Activated T-helper 17 cell treated with anti-CD3 and anti-CD28 coated beads, Interleukin-2, amount 50 U/mL, for 72 hours (primary cell): ENCODE measurements at regions not wholly inside any gene's neighbourhood (a gene's known extent, or its start where the extent isn't known, plus 50 kb on each side); places are given as distances from the start of the nearest gene placed in this dataset.

Experiments
- ATAC-seq: fragments of 150-1000 bp; cut with Tn5 transposase; replicated peaks from 2 replicates; pipeline ENCODE4 v1.10.0; 2021; ENCODE audit warnings: mild to moderate bottlenecking, moderate library complexity
- H3K27ac Mint-ChIP-seq: one replicate; pipeline ENCODE4 v1.8.0; 2022; ENCODE audit warnings: mixed read lengths
- H3K27me3 Mint-ChIP-seq: one replicate; pipeline ENCODE4 v1.8.0; 2022; ENCODE audit warnings: mixed read lengths
- H3K36me3 Mint-ChIP-seq: one replicate; pipeline ENCODE4 v1.8.0; 2022; ENCODE audit warnings: low read depth, mild to moderate bottlenecking, mixed read lengths
- H3K4me1 Mint-ChIP-seq: one replicate; pipeline ENCODE4 v1.8.0; 2022; ENCODE audit warnings: mixed read lengths
- H3K4me3 Mint-ChIP-seq: one replicate; pipeline ENCODE4 v1.8.0; 2022; ENCODE audit warnings: mild to moderate bottlenecking, mixed read lengths
- H3K9me3 Mint-ChIP-seq: one replicate; pipeline ENCODE4 v1.8.0; 2022; ENCODE audit warnings: mixed read lengths

- Mint-ChIP-seq H3K9me3 (peaks cover 5% of the 10 kb centered on the region), H3K27me3 (peaks cover 12% of the 10 kb centered on the region), H3K4me3 (no peak overlapping the region), H3K4me1 (no peaks in the 10 kb centered on the region), H3K36me3 (no peaks in the 10 kb centered on the region), H3K27ac (no peak overlapping the region)
- ATAC-seq, result no peak
Observed at GRCh38 chr9:109549386-109549785, 51.3 kb upstream of the PTPN3 start.

- H3K36me3 Mint-ChIP-seq, result no peaks in the 10 kb centered on the region
- H3K4me3 Mint-ChIP-seq, result no peak overlapping the region
- H3K27me3 Mint-ChIP-seq, result peaks cover 17% of the 10 kb centered on the region
- no peaks in the 10 kb centered on the region for H3K4me1 Mint-ChIP-seq
- H3K9me3 Mint-ChIP-seq, result peaks cover 5% of the 10 kb centered on the region
- no peak for ATAC-seq
- no peak overlapping the region for H3K27ac Mint-ChIP-seq
Observed at GRCh38 chr9:109551651-109552050, 53.5 kb upstream of the PTPN3 start.

- Mint-ChIP-seq H3K27me3 (peaks cover 17% of the 10 kb centered on the region), H3K9me3 (no peaks in the 10 kb centered on the region), H3K36me3 (no peaks in the 10 kb centered on the region), H3K4me3 (no peak overlapping the region), H3K4me1 (no peaks in the 10 kb centered on the region), H3K27ac (no peak overlapping the region)
- ATAC-seq, result no peak
Observed at GRCh38 chr9:109555215-109555614, 57.1 kb upstream of the PTPN3 start.

GRCh38 chr9:109556061-109556460 lies 58.0 kb upstream of the PTPN3 start:
- Mint-ChIP-seq H3K4me1 (no peaks in the 10 kb centered on the region), H3K36me3 (no peaks in the 10 kb centered on the region), H3K27me3 (peaks cover 19% of the 10 kb centered on the region), H3K9me3 (no peaks in the 10 kb centered on the region), H3K4me3 (no peak overlapping the region), H3K27ac (no peak overlapping the region)
- ATAC-seq, result no peak

GRCh38 chr9:109556786-109557185 lies 58.7 kb upstream of the PTPN3 start:
- ATAC-seq, result no peak
- H3K4me3 Mint-ChIP-seq, result no peak overlapping the region
- H3K9me3 Mint-ChIP-seq, result no peaks in the 10 kb centered on the region
- H3K36me3 Mint-ChIP-seq, result no peaks in the 10 kb centered on the region
- H3K27me3 Mint-ChIP-seq, result peaks cover 21% of the 10 kb centered on the region
- H3K4me1 Mint-ChIP-seq, result no peaks in the 10 kb centered on the region
- no peak overlapping the region for H3K27ac Mint-ChIP-seq

- no peak for ATAC-seq
- Mint-ChIP-seq H3K4me1 (no peaks in the 10 kb centered on the region), H3K9me3 (no peaks in the 10 kb centered on the region), H3K4me3 (no peak overlapping the region), H3K27me3 (peaks cover 21% of the 10 kb centered on the region), H3K36me3 (no peaks in the 10 kb centered on the region), H3K27ac (no peak overlapping the region)
Observed at GRCh38 chr9:109557481-109557880, 59.4 kb upstream of the PTPN3 start.

- ATAC-seq, result no peak
- H3K36me3 Mint-ChIP-seq, result no peaks in the 10 kb centered on the region
- no peak overlapping the region for H3K4me3 Mint-ChIP-seq
- no peaks in the 10 kb centered on the region for H3K4me1 Mint-ChIP-seq
- no peaks in the 10 kb centered on the region for H3K9me3 Mint-ChIP-seq
- no peak overlapping the region for H3K27ac Mint-ChIP-seq
- H3K27me3 Mint-ChIP-seq, result peaks cover 18% of the 10 kb centered on the region
Observed at GRCh38 chr9:109558718-109559151, 60.6 kb upstream of the PTPN3 start.

GRCh38 chr9:109560470-109561132 lies 62.5 kb upstream of the PTPN3 start:
- no peaks in the 10 kb centered on the region for H3K36me3 Mint-ChIP-seq
- H3K4me1 Mint-ChIP-seq, result no peaks in the 10 kb centered on the region
- no peak overlapping the region for H3K27ac Mint-ChIP-seq
- H3K27me3 Mint-ChIP-seq, result peaks cover 28% of the 10 kb centered on the region
- no peak overlapping the region for H3K4me3 Mint-ChIP-seq
- no peak for ATAC-seq
- no peaks in the 10 kb centered on the region for H3K9me3 Mint-ChIP-seq

- ATAC-seq, result no peak
- no peaks in the 10 kb centered on the region for H3K9me3 Mint-ChIP-seq
- H3K36me3 Mint-ChIP-seq, result no peaks in the 10 kb centered on the region
- H3K27me3 Mint-ChIP-seq, result peaks cover 25% of the 10 kb centered on the region
- H3K27ac Mint-ChIP-seq, result no peak overlapping the region
- H3K4me1 Mint-ChIP-seq, result no peaks in the 10 kb centered on the region
- H3K4me3 Mint-ChIP-seq, result no peak overlapping the region
Observed at GRCh38 chr9:109561137-109561536, 63.0 kb upstream of the PTPN3 start.

- H3K27me3 Mint-ChIP-seq, result peaks cover 25% of the 10 kb centered on the region
- H3K4me1 Mint-ChIP-seq, result no peaks in the 10 kb centered on the region
- no peaks in the 10 kb centered on the region for H3K9me3 Mint-ChIP-seq
Observed at GRCh38 chr9:109568089-109568488, 70.0 kb upstream of the PTPN3 start.

GRCh38 chr9:109568568-109569210 lies 70.6 kb upstream of the PTPN3 start:
- no peak for ATAC-seq
- Mint-ChIP-seq H3K4me3 (no peak overlapping the region), H3K36me3 (no peaks in the 10 kb centered on the region), H3K27me3 (peaks cover 25% of the 10 kb centered on the region), H3K4me1 (no peaks in the 10 kb centered on the region), H3K27ac (no peak overlapping the region), H3K9me3 (no peaks in the 10 kb centered on the region)

More at GRCh38 chr9:109568089-109568488, 70.0 kb upstream of the PTPN3 start:
- no peak overlapping the region for H3K27ac Mint-ChIP-seq
- ATAC-seq, result no peak
- H3K4me3 Mint-ChIP-seq, result no peak overlapping the region
- no peaks in the 10 kb centered on the region for H3K36me3 Mint-ChIP-seq

- ATAC-seq, result no peak
- Mint-ChIP-seq H3K9me3 (no peaks in the 10 kb centered on the region), H3K4me1 (no peaks in the 10 kb centered on the region), H3K27me3 (peaks cover 8% of the 10 kb centered on the region), H3K36me3 (no peaks in the 10 kb centered on the region), H3K27ac (no peak overlapping the region), H3K4me3 (no peak overlapping the region)
Observed at GRCh38 chr9:109574061-109574882, 76.2 kb upstream of the PTPN3 start.

- H3K27ac Mint-ChIP-seq, result no peak overlapping the region
- H3K27me3 Mint-ChIP-seq, result no peaks in the 10 kb centered on the region
- no peak overlapping the region for H3K4me3 Mint-ChIP-seq
- H3K9me3 Mint-ChIP-seq, result no peaks in the 10 kb centered on the region
- H3K4me1 Mint-ChIP-seq, result no peaks in the 10 kb centered on the region
- no peaks in the 10 kb centered on the region for H3K36me3 Mint-ChIP-seq
- no peak for ATAC-seq
Observed at GRCh38 chr9:109576762-109577161, 78.7 kb upstream of the PTPN3 start.

GRCh38 chr9:109579191-109579948 lies 81.3 kb upstream of the PTPN3 start:
- no peak overlapping the region for H3K4me3 Mint-ChIP-seq
- H3K9me3 Mint-ChIP-seq, result no peaks in the 10 kb centered on the region
- no peaks in the 10 kb centered on the region for H3K36me3 Mint-ChIP-seq
- H3K4me1 Mint-ChIP-seq, result no peaks in the 10 kb centered on the region
- no peak overlapping the region for H3K27ac Mint-ChIP-seq
- no peak for ATAC-seq
- no peaks in the 10 kb centered on the region for H3K27me3 Mint-ChIP-seq
